Tibial nerve (tissue), 4 donors: ENCODE measurements at regions not wholly inside any gene's neighbourhood (a gene's known extent, or its start where the extent isn't known, plus 50 kb on each side); places are given as distances from the start of the nearest gene placed in this dataset.
"Not testable (repeated sequence)": the region's sequence is repeated elsewhere in the genome, so short reads cannot be mapped to it uniquely, and the experiment has no call there.

ENCODE experiments used
- DNase-seq, 2 donors: peaks; one replicate each; pipeline ENCODE4 v3.0.0-alpha.2; 2019; ENCODE audit warnings: low spot score in 2 of 2
- H3K27ac ChIP-seq, 4 donors: fragments of 200-600 bp; sonication (generic) in 3 of 4; one replicate each; pipeline ENCODE4 v1.5.1; 2017 to 2019; ENCODE audit warnings: mild to moderate bottlenecking in 1 of 4
- H3K27me3 ChIP-seq, 2 donors: fragments of 200-600 bp; sonication (generic) in 1 of 2; one replicate each; pipeline versions ENCODE4 v1.5.1 to v1.6.0; 2017 to 2019
- H3K36me3 ChIP-seq, 3 donors: fragments of 200-600 bp; sonication (generic); one replicate each; pipeline ENCODE4 v1.5.1; 2018 to 2019
- H3K4me1 ChIP-seq, 4 donors: fragments of 200-600 bp; sonication (generic) in 3 of 4; one replicate each; pipeline ENCODE4 v1.5.1; 2017 to 2019
- H3K4me3 ChIP-seq, 4 donors: fragments of 200-600 bp; sonication (generic) in 3 of 4; one replicate each; pipeline ENCODE4 v1.5.1; 2017 to 2019; ENCODE audit warnings: mild to moderate bottlenecking in 1 of 4, moderate library complexity in 1 of 4
- H3K9me3 ChIP-seq, 4 donors: fragments of 200-600 bp; sonication (generic) in 3 of 4; one replicate each; pipeline ENCODE4 v1.5.1; 2017 to 2019
- EP300 ChIP-seq, 2 donors: sonication (generic); formaldehyde crosslinking; IDR thresholded peaks; one replicate each; pipeline ENCODE4 v1.6.1; 2017; ENCODE audit warnings: antibody characterized with exemption in 2 of 2, mild to moderate bottlenecking in 1 of 2
- POLR2A ChIP-seq, 2 donors: fragments of 450-650 bp; IDR thresholded peaks; one replicate each; pipeline ENCODE4 v1.6.1; 2017; ENCODE audit warnings: antibody characterized with exemption in 2 of 2, mild to moderate bottlenecking in 2 of 2, moderate library complexity in 2 of 2
- WGBS, 2 donors: methylation state at CpG; one replicate each; pipeline ENCODE4 v1.1.5; 2018; 5-methylcytosine and 5-hydroxymethylcytosine counted together
- TF ChIP-seq, protein P1 (sequence below), 5 experiments: fragments of 200-600 bp in 3 of 5; fragments of 450-650 bp in 2 of 5; sonication (generic) in 3 of 5; IDR thresholded peaks; one replicate each; pipeline ENCODE4 v1.5.1; 2016 to 2019; ENCODE audit warnings: antibody characterized with exemption in 5 of 5, mild to moderate bottlenecking in 3 of 5, moderate library complexity in 2 of 5

DNA sequence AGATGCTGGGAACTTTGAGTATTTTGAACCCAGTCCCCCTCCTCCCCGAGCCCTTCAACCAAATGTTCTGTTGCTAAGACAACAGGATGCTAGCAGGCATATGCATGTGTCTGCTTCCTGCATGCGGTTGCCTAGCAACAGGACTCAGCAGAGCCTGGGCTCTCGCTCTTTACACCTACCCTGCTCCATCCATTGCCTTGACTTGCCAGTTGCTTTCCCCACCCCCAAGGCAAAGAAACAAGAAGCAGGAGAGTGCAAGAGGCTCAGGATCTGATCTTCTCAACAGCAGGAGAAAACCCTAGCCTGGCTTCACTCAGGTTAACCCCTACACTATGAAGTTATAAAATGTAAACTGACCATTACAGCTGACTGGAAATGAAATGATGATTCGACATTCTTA is 393.0 kb downstream of the IGSF11 start:
- H3K4me1 ChIP-seq = no peaks in the 10 kb centered on the region
- H3K27me3 ChIP-seq = no peaks in the 10 kb centered on the region
- TF ChIP-seq, protein P1, sequence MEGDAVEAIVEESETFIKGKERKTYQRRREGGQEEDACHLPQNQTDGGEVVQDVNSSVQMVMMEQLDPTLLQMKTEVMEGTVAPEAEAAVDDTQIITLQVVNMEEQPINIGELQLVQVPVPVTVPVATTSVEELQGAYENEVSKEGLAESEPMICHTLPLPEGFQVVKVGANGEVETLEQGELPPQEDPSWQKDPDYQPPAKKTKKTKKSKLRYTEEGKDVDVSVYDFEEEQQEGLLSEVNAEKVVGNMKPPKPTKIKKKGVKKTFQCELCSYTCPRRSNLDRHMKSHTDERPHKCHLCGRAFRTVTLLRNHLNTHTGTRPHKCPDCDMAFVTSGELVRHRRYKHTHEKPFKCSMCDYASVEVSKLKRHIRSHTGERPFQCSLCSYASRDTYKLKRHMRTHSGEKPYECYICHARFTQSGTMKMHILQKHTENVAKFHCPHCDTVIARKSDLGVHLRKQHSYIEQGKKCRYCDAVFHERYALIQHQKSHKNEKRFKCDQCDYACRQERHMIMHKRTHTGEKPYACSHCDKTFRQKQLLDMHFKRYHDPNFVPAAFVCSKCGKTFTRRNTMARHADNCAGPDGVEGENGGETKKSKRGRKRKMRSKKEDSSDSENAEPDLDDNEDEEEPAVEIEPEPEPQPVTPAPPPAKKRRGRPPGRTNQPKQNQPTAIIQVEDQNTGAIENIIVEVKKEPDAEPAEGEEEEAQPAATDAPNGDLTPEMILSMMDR (IDR thresholded peaks at IDR 0.05) = no peak
- no peak for TF ChIP-seq EP300 (IDR thresholded peaks at IDR 0.05)
- no peak for TF ChIP-seq POLR2A (IDR thresholded peaks at IDR 0.05)
- H3K4me3 ChIP-seq = no peak overlapping the region
- no peak for DNase-seq
- no peaks in the 10 kb centered on the region for H3K36me3 ChIP-seq
- WGBS, 2 donors = 23 to 27% methylated on average over 4 of the region's 4 CpGs
- no peaks in the 10 kb centered on the region for H3K9me3 ChIP-seq
- no peak overlapping the region for H3K27ac ChIP-seq

DNA sequence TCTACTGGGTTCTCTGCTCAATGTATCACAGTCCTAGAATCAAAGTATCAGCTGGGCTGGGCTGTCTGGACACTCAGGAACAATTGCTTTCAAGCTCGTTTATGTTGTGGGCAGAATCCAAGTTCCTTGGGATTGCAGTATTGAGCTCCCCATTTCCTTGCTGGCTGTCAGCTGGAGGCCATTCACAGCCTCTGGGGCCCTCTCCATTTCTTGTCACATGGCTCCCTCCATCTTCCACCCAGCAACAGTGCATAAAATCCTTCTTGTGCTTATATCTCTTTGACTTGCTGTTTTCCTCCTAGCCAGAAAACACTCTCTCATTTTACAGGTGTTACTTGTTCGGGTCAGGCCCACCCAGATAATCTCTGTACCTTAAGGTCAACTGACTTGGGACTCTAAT is 363.5 kb downstream of the IGSF11 start:
- no peak for DNase-seq
- Histone ChIP-seq H3K4me3 (no peak overlapping the region), H3K36me3 (no peaks in the 10 kb centered on the region), H3K4me1 (no peaks in the 10 kb centered on the region), H3K27ac (no peak overlapping the region), H3K9me3 (no peaks in the 10 kb centered on the region), H3K27me3 (no peaks in the 10 kb centered on the region)
- WGBS, 2 donors = 51 to 67% methylated on average over 2 of the region's 2 CpGs
- TF ChIP-seq POLR2A (IDR thresholded peaks at IDR 0.05) = no peak

DNA sequence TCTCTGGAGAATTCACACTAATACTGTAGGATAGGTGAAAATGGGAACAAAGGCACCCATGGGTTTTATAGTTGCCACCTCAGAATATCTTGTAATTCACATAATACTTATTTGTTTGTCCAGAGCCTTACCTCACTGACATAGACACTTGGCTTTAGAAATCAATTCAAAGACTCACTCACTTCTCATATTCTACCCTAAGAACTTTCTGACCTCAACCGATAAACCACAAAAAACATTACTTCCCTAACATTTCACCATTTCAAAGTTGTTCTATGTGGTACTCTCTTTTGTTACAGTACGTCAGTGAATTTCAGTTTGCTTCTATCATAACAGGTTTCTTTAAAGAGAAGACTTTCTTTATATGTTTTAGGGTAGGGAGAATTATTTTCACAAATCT is 359.3 kb downstream of the IGSF11 start:
- Histone ChIP-seq H3K27me3 (no peaks in the 10 kb centered on the region), H3K27ac (no peak overlapping the region), H3K4me1 (no peaks in the 10 kb centered on the region), H3K4me3 (no peak overlapping the region), H3K9me3 (no peaks in the 10 kb centered on the region), H3K36me3 (no peaks in the 10 kb centered on the region)
- DNase-seq = no peak
- 81 to 82% methylated on average over 2 of the region's 2 CpGs for WGBS, 2 donors
- TF ChIP-seq, protein P1 (IDR thresholded peaks at IDR 0.05) = no peak
- TF ChIP-seq POLR2A (IDR thresholded peaks at IDR 0.05) (no peak), EP300 (IDR thresholded peaks at IDR 0.05) (no peak)

DNA sequence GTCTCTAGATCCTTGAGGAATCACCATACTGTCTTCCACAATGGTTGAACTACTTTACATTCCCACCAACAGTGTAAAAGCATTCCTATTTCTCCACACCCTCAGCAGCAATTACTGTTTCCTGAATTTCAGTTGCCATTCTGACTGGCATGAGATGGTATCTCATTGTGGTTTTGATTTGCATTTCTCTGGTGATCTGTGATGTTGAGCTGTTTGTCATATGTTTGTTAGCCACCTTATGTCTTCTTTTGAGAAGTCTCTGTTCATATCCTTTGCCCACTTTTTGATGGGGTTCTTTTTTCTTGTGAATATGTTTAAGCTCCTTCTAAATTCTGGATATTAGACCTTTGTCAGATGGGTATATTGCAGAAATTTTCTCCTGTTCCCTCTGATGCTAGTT is 356.0 kb downstream of the IGSF11 start:
- DNase-seq, H3K27ac ChIP-seq, H3K4me1 ChIP-seq, H3K36me3 ChIP-seq, H3K27me3 ChIP-seq, H3K9me3 ChIP-seq, H3K4me3 ChIP-seq: not testable (repeated sequence)

DNA sequence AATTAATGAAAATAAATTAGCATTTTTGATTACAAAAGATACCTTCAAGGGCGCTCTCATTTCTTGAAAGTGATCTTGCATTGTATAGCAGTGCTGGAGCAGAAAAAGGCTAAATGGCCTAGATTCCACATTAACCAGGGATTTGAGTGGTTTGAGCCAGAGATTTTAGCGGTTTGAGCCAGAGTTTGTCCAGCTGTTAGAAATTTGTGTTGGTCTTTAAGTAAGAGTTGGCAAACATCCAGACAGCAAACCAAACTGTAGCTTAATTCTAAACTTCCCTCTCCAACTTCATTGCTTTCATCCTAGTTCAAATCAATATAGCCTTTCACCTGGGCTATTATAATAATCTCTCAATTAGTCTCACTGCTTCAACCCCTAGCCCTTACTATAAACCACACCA is 351.7 kb downstream of the IGSF11 start:
- WGBS, 2 donors = 53 to 58% methylated on average over 2 of the region's 2 CpGs

DNA sequence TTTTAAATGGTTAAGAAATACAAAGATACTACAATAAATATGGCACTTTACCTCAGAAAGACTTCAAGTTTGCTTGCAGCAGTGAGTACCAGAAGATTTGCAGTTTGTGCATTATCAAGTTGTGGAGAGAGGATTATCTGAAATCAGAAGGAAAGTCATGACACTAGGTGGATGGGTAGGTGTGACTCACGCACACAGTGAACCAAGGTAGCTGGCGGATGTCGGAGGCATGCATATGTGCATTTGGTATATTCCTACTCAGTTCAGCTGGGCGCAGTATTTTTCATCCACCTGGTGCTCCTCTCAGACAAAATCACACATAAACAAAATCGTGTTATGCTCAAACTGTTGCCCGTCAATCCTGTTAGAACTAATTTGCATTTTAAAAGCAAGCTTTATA is 351.0 kb downstream of the IGSF11 start:
- no peak for DNase-seq
- Histone ChIP-seq H3K4me3 (no peak overlapping the region), H3K4me1 (no peaks in the 10 kb centered on the region), H3K27me3 (no peaks in the 10 kb centered on the region), H3K27ac (no peak overlapping the region), H3K36me3 (no peaks in the 10 kb centered on the region), H3K9me3 (no peaks in the 10 kb centered on the region)
- 89 to 90% methylated on average over 6 of the region's 6 CpGs for WGBS, 2 donors
- TF ChIP-seq POLR2A (IDR thresholded peaks at IDR 0.05) (no peak), EP300 (IDR thresholded peaks at IDR 0.05) (no peak)
- TF ChIP-seq, protein P1 (IDR thresholded peaks at IDR 0.05) = no peak

More for the DNA sequence above, 351.7 kb downstream of the IGSF11 start:
- Histone ChIP-seq H3K4me3 (no peak overlapping the region), H3K27ac (no peak overlapping the region), H3K27me3 (no peaks in the 10 kb centered on the region), H3K36me3 (no peaks in the 10 kb centered on the region), H3K4me1 (no peaks in the 10 kb centered on the region), H3K9me3 (no peaks in the 10 kb centered on the region)
- TF ChIP-seq, protein P1 (IDR thresholded peaks at IDR 0.05) = no peak
- TF ChIP-seq POLR2A (IDR thresholded peaks at IDR 0.05) = no peak
- TF ChIP-seq EP300 (IDR thresholded peaks at IDR 0.05) = no peak
- DNase-seq = no peak
